ENCODE measurements at regions not wholly inside any gene's neighbourhood (a gene's known extent, or its start where the extent isn't known, plus 50 kb on each side); places are given as distances from the start of the nearest gene placed in this dataset.

- no peaks in the 10 kb centered on the region for H3K36me3 ChIP-seq (replicated peaks; ENCODE audit: insufficient read depth, low read depth)
These were observed 60.9 kb upstream of the SLC4A7 start for GRCh38 chr3:27545061-27545460.

GRCh38 chr3:27544372-27544865 is 60.2 kb upstream of the SLC4A7 start:
- Histone ChIP-seq H3K27me3 (no peaks in the 10 kb centered on the region), H3K4me1 (ENCODE audit: insufficient read depth) (no peaks in the 10 kb centered on the region), H3K9me2 (replicated peaks; ENCODE audit: insufficient read depth) (no peaks in the 10 kb centered on the region), H2AFZ (no peak overlapping the region), H3K27ac (no peak overlapping the region), H3K36me3 (replicated peaks; ENCODE audit: insufficient read depth, low read depth) (no peaks in the 10 kb centered on the region), H3K9me3 (ENCODE audit: low read depth) (no peaks in the 10 kb centered on the region), H3K79me2 (no peaks in the 10 kb centered on the region), H4K20me1 (ENCODE audit: insufficient read depth, poor library complexity, severe bottlenecking) (no peaks in the 10 kb centered on the region), H3K4me3 (no peak overlapping the region), H3K4me2 (no peak overlapping the region)
- WGBS (ENCODE audit: low lambda C conversion rate, missing lambda C conversion rate): 93% methylated on average over 3 of the region's 3 CpGs
- DNase-seq (ENCODE audit: low spot score): no peak
- TF ChIP-seq EZH2 (IDR thresholded peaks at IDR 0.05; ENCODE audit: borderline replicate concordance): no peak
- no peak for TF ChIP-seq EZH2phosphoT487 (IDR thresholded peaks at IDR 0.05; ENCODE audit: low read depth, severe bottlenecking, unreplicated experiment)
- no peak for TF ChIP-seq CTCF (IDR thresholded peaks at IDR 0.05; ENCODE audit: poor library complexity)

More at GRCh38 chr3:27545061-27545460, 60.9 kb upstream of the SLC4A7 start:
- no peak for DNase-seq (ENCODE audit: low spot score)
- no peaks in the 10 kb centered on the region for H3K9me3 ChIP-seq (ENCODE audit: low read depth)
- H3K9me2 ChIP-seq (replicated peaks; ENCODE audit: insufficient read depth): no peaks in the 10 kb centered on the region
- no peaks in the 10 kb centered on the region for H4K20me1 ChIP-seq (ENCODE audit: insufficient read depth, poor library complexity, severe bottlenecking)
- H3K27ac ChIP-seq: no peak overlapping the region
- no peak overlapping the region for H3K4me2 ChIP-seq
- H3K4me3 ChIP-seq: no peak overlapping the region
- H3K27me3 ChIP-seq: no peaks in the 10 kb centered on the region
- WGBS (ENCODE audit: low lambda C conversion rate, missing lambda C conversion rate): 83% methylated on average over 1 of the region's 1 CpG
- H3K4me1 ChIP-seq (ENCODE audit: insufficient read depth): no peaks in the 10 kb centered on the region
- TF ChIP-seq EZH2 (IDR thresholded peaks at IDR 0.05; ENCODE audit: borderline replicate concordance) (no peak), EZH2phosphoT487 (IDR thresholded peaks at IDR 0.05; ENCODE audit: low read depth, severe bottlenecking, unreplicated experiment) (no peak), CTCF (IDR thresholded peaks at IDR 0.05; ENCODE audit: poor library complexity) (no peak)
- H3K79me2 ChIP-seq: no peaks in the 10 kb centered on the region
- no peak overlapping the region for H2AFZ ChIP-seq

GRCh38 chr3:27542476-27542875 is 58.3 kb upstream of the SLC4A7 start:
- Histone ChIP-seq H3K4me3 (no peak overlapping the region), H3K36me3 (replicated peaks; ENCODE audit: insufficient read depth, low read depth) (no peaks in the 10 kb centered on the region), H3K27me3 (no peaks in the 10 kb centered on the region), H3K4me2 (no peak overlapping the region), H3K27ac (no peak overlapping the region), H3K9me2 (replicated peaks; ENCODE audit: insufficient read depth) (no peaks in the 10 kb centered on the region), H3K79me2 (no peaks in the 10 kb centered on the region), H2AFZ (no peak overlapping the region), H3K9me3 (ENCODE audit: low read depth) (no peaks in the 10 kb centered on the region), H4K20me1 (ENCODE audit: insufficient read depth, poor library complexity, severe bottlenecking) (no peaks in the 10 kb centered on the region), H3K4me1 (ENCODE audit: insufficient read depth) (no peaks in the 10 kb centered on the region)
- TF ChIP-seq CTCF (IDR thresholded peaks at IDR 0.05; ENCODE audit: poor library complexity) (no peak), EZH2phosphoT487 (IDR thresholded peaks at IDR 0.05; ENCODE audit: low read depth, severe bottlenecking, unreplicated experiment) (no peak)
- DNase-seq (ENCODE audit: low spot score): no peak
- 85% methylated on average over 5 of the region's 5 CpGs for WGBS (ENCODE audit: low lambda C conversion rate, missing lambda C conversion rate)

- Histone ChIP-seq H3K27ac (no peak overlapping the region), H3K27me3 (no peaks in the 10 kb centered on the region), H2AFZ (no peak overlapping the region), H3K36me3 (replicated peaks; ENCODE audit: insufficient read depth, low read depth) (no peaks in the 10 kb centered on the region), H4K20me1 (ENCODE audit: insufficient read depth, poor library complexity, severe bottlenecking) (no peaks in the 10 kb centered on the region), H3K79me2 (no peaks in the 10 kb centered on the region), H3K9me3 (ENCODE audit: low read depth) (no peaks in the 10 kb centered on the region), H3K4me3 (no peak overlapping the region), H3K9me2 (replicated peaks; ENCODE audit: insufficient read depth) (no peaks in the 10 kb centered on the region), H3K4me2 (no peak overlapping the region), H3K4me1 (ENCODE audit: insufficient read depth) (no peaks in the 10 kb centered on the region)
- no peak for DNase-seq (ENCODE audit: low spot score)
- WGBS (ENCODE audit: low lambda C conversion rate, missing lambda C conversion rate): over 99% methylated on average over 7 of the region's 7 CpGs
- TF ChIP-seq CTCF (IDR thresholded peaks at IDR 0.05; ENCODE audit: poor library complexity) (no peak), EZH2 (IDR thresholded peaks at IDR 0.05; ENCODE audit: borderline replicate concordance) (no peak), EZH2phosphoT487 (IDR thresholded peaks at IDR 0.05; ENCODE audit: low read depth, severe bottlenecking, unreplicated experiment) (no peak)
These were observed 56.0 kb upstream of the SLC4A7 start for GRCh38 chr3:27540231-27540630.

All from hepatocyte (in vitro differentiated cells).